HepG2 (cell line): ENCODE measurements at regions not wholly inside any gene's neighbourhood (a gene's known extent, or its start where the extent isn't known, plus 50 kb on each side); places are given as distances from the start of the nearest gene placed in this dataset.

Experiments
- ATAC-seq: fragments of 200-7000 bp; cut with Tn5 transposase; 3 replicates; pipeline ENCODE4 v1.9.1; 2020; ENCODE audit warnings: mild to moderate bottlenecking, moderate library complexity
- BruUV-seq: library from RNA; stranded (reverse); fragments of 400-500 nt; replicated peaks from 2 replicates; lab custom pipeline; 2021; lab: Mats Ljungman, UMichigan
- CTCF ChIA-PET: fragments of 300-600 bp; formaldehyde crosslinking; extraction: SDS; loops from one replicate; lab custom pipeline; 2021; ENCODE audit warnings: low total read pairs, inconsistent platforms, low intra/inter-chr PET ratio; lab: Yijun Ruan, JAX
- POLR2A ChIA-PET: fragments of 350-600 bp; sonication (Branson Sonifier 250); formaldehyde crosslinking; loops from one replicate; lab custom pipeline; 2020; ENCODE audit warnings: antibody characterized with exemption, inconsistent platforms; lab: Yijun Ruan, JAX
- DNase-seq: peaks from one replicate; pipeline ENCODE4 v3.0.0-alpha.2; 2015; ENCODE audit warnings: low spot score
- FAIRE-seq: peaks from 3 replicates; lab custom pipeline; 2011; peaks lifted over from hg19 to GRCh38; lab: Jason Lieb, UNC
- H2AFZ ChIP-seq: one replicate; pipeline ENCODE4 v1.6.1; 2011; ENCODE audit warnings: low read length, inconsistent platforms
- H3K27ac ChIP-seq: fragments of 300-600 bp; 3 replicates; pipeline ENCODE4 v1.8.0; 2011; ENCODE audit warnings: mixed run types, mild to moderate bottlenecking, mixed read lengths, low read length, inconsistent platforms; ENCODE audit not compliant: insufficient read depth; ENCODE audit errors: extremely low read length
- H3K27me3 ChIP-seq, 2 experiments: fragments of 200-600 bp in 1 of 2; 2 replicates in 1 of 2; 3 replicates in 1 of 2; pipeline versions ENCODE4 v1.6.0 to v1.8.0; 2011; ENCODE audit warnings: low read length in 2 of 2, mild to moderate bottlenecking in 2 of 2, moderate library complexity in 2 of 2, inconsistent platforms in 1 of 2; ENCODE audit not compliant: insufficient read depth in 2 of 2, control insufficient read depth in 1 of 2
- H3K36me3 ChIP-seq, 2 experiments: fragments of 200-600 bp in 1 of 2; replicated peaks in 1 of 2; 2 replicates in 1 of 2; 3 replicates in 1 of 2; pipeline versions ENCODE4 v1.5.1 to v1.8.0; 2011; ENCODE audit warnings: low read length in 2 of 2, inconsistent platforms in 1 of 2; ENCODE audit not compliant: insufficient read depth in 2 of 2, control insufficient read depth in 1 of 2
- H3K4me1 ChIP-seq: 2 replicates; pipeline ENCODE4 v1.5.1; 2012; ENCODE audit warnings: low read length, inconsistent platforms; ENCODE audit not compliant: insufficient read depth
- H3K4me2 ChIP-seq: 2 replicates; pipeline ENCODE4 v1.6.0; 2011; ENCODE audit warnings: low read depth, low read length, inconsistent platforms
- H3K4me3 ChIP-seq, 3 experiments: fragments of 200-600 bp in 1 of 3; sonication (generic), shearing (Covaris generic) in 1 of 3; replicated peaks in 1 of 3; 2 replicates each; pipeline ENCODE4 v1.5.1; 2011 to 2016; ENCODE audit warnings: low read length in 3 of 3, inconsistent platforms in 2 of 3, low read depth in 2 of 3, mild to moderate bottlenecking in 2 of 3, control low read depth in 1 of 3, mixed read lengths in 1 of 3; ENCODE audit not compliant: insufficient read depth in 1 of 3
- H3K79me2 ChIP-seq: one replicate; pipeline ENCODE4 v1.6.1; 2011; ENCODE audit warnings: low read length, inconsistent platforms; ENCODE audit not compliant: insufficient read depth
- H3K9ac ChIP-seq: 2 replicates; pipeline ENCODE4 v1.6.0; 2011; ENCODE audit warnings: mild to moderate bottlenecking, low read depth, low read length, inconsistent platforms; ENCODE audit not compliant: insufficient read depth
- H3K9me3 ChIP-seq: 2 replicates; pipeline ENCODE4 v1.5.1; 2012; ENCODE audit warnings: mild to moderate bottlenecking, low read length
- H4K20me1 ChIP-seq: 2 replicates; pipeline ENCODE4 v1.6.0; 2011; ENCODE audit warnings: inconsistent platforms, mild to moderate bottlenecking, low read length, moderate library complexity; ENCODE audit not compliant: insufficient read depth
- CTCF ChIP-seq: sonication (generic); formaldehyde crosslinking; IDR thresholded peaks from 2 replicates; pipeline ENCODE4 v1.5.0; 2020; ENCODE audit warnings: mild to moderate bottlenecking, missing genetic modification reagents, moderate library complexity
- GZF1 ChIP-seq: sonication (generic); formaldehyde crosslinking; IDR thresholded peaks from 2 replicates; pipeline ENCODE4 v1.5.1; 2020; ENCODE audit warnings: mild to moderate bottlenecking, missing genetic modification reagents
- MED13 ChIP-seq: sonication (generic); formaldehyde crosslinking; IDR thresholded peaks from 2 replicates; pipeline ENCODE4 v1.5.0; 2020; ENCODE audit warnings: missing genetic modification reagents
- PTBP1 ChIP-seq: fragments of 200-400 bp; formaldehyde crosslinking; IDR thresholded peaks from 2 replicates; pipeline ENCODE4 v1.6.1; 2018; ENCODE audit warnings: low read length, low read depth; ENCODE audit not compliant: poor library complexity, severe bottlenecking
- STAG1 ChIP-seq: sonication (generic); formaldehyde crosslinking; IDR thresholded peaks from 2 replicates; pipeline ENCODE4 v1.4.0; 2020; ENCODE audit warnings: missing genetic modification reagents
- ZNF557 ChIP-seq: sonication (generic); formaldehyde crosslinking; IDR thresholded peaks from 2 replicates; pipeline ENCODE4 v1.4.0; 2020; ENCODE audit warnings: missing genetic modification reagents
- ZNF740 ChIP-seq: sonication (generic); formaldehyde crosslinking; IDR thresholded peaks from 2 replicates; pipeline ENCODE4 v1.4.0; 2020; ENCODE audit warnings: missing genetic modification reagents
- WGBS: methylation state at CpG from one replicate; pipeline ENCODE4 v1.1.6; 2017; ENCODE audit warnings: low lambda C conversion rate; 5-methylcytosine and 5-hydroxymethylcytosine counted together
- in situ Hi-C: cut with HindIII; loops from 2 replicates; pipeline ENCODE4 v1.10.0; 2017; ENCODE audit warnings: low pct_unique_long_range_greater_than_20kb; ENCODE audit not compliant: extremely low pct_ligation_motif_present
- intact Hi-C: fragments of 100-400 bp; cut with micrococcal nuclease; formaldehyde crosslinking; loops from one replicate; pipeline ENCODE4 v1.10.0; 2022; ENCODE audit not compliant: unreplicated experiment

GRCh38 chr7:22662036-22662435 lies 65.0 kb upstream of the IL6 start:
- CTCF ChIA-PET = no interaction called here
- H4K20me1 ChIP-seq = no peaks in the 10 kb centered on the region
- no peaks in the 10 kb centered on the region for H3K79me2 ChIP-seq
- H3K36me3 ChIP-seq = no peaks in the 10 kb centered on the region
- no peak for DNase-seq
- H2AFZ ChIP-seq = no peak overlapping the region
- no peak for ATAC-seq
- FAIRE-seq = no peak
- intact Hi-C loops = no loop called here
- in situ Hi-C loops = no loop called here
- H3K4me2 ChIP-seq = no peak overlapping the region
- no peaks in the 10 kb centered on the region for H3K9me3 ChIP-seq
- POLR2A ChIA-PET = no interaction called here
- no peak overlapping the region for H3K4me3 ChIP-seq
- no peak for TF ChIP-seq ZNF557 (CRISPR knock-in tag)
- TF ChIP-seq GZF1 = no peak
- no peak for TF ChIP-seq PTBP1
- no peak for TF ChIP-seq ZNF740 (CRISPR knock-in tag)
- TF ChIP-seq, all 625 proteins: peak for 0
- no TSS peak for BruUV-seq
- Histone ChIP-seq H3K27ac (no peak overlapping the region), H3K4me1 (no peaks in the 10 kb centered on the region), H3K27me3 (peaks cover 0 to 3% of the 10 kb centered on the region in 2 experiments; a peak in 1 of 5 replicates), H3K9ac (no peak overlapping the region)

- no peaks in the 10 kb centered on the region for H3K36me3 ChIP-seq
- DNase-seq = peak; percentile 4
- no peaks in the 10 kb centered on the region for H4K20me1 ChIP-seq
- intact Hi-C loops = no loop called here
- no peak overlapping the region for H3K4me2 ChIP-seq
- ChIA-PET POLR2A (no interaction called here), CTCF (no interaction called here)
- H3K27ac ChIP-seq = no peak overlapping the region
- in situ Hi-C loops = no loop called here
- no peaks in the 10 kb centered on the region for H3K9me3 ChIP-seq
- no TSS peak for BruUV-seq
- no peak overlapping the region for H2AFZ ChIP-seq
- no peaks in the 10 kb centered on the region for H3K79me2 ChIP-seq
- H3K4me3 ChIP-seq = no peak overlapping the region
- H3K9ac ChIP-seq = no peak overlapping the region
- ATAC-seq = peak; percentile 77
- H3K4me1 ChIP-seq = no peaks in the 10 kb centered on the region
- H3K27me3 ChIP-seq = peaks cover 0 to 3% of the 10 kb centered on the region in 2 experiments; a peak in 1 of 5 replicates
- no peak for FAIRE-seq
- WGBS = 17% methylated on average over 3 of the region's 3 CpGs
- peak; percentile 50 for TF ChIP-seq CTCF (CRISPR knock-in tag)
- no peak for TF ChIP-seq MED13
- TF ChIP-seq STAG1 = peak; percentile 16; the same call in 1 of the 2 replicates
These were observed 66.3 kb upstream of the IL6 start for GRCh38 chr7:22660732-22661131.
